Upper lobe of left lung (tissue), 4 donors: ENCODE measurements at regions not wholly inside any gene's neighbourhood (a gene's known extent, or its start where the extent isn't known, plus 50 kb on each side); places are given as distances from the start of the nearest gene placed in this dataset.

Experiments used
- EP300 ChIP-seq, 4 donors: sonication (generic); formaldehyde crosslinking; IDR thresholded peaks; one replicate each; pipeline ENCODE4 v1.5.1; 2017; ENCODE audit warnings: antibody characterized with exemption in 4 of 4, control low read depth in 2 of 4
- POLR2AphosphoS5 ChIP-seq, 2 donors: sonication (generic); formaldehyde crosslinking; IDR thresholded peaks; one replicate each; pipeline ENCODE4 v1.5.1; 2017; ENCODE audit warnings: antibody characterized with exemption in 2 of 2

DNA sequence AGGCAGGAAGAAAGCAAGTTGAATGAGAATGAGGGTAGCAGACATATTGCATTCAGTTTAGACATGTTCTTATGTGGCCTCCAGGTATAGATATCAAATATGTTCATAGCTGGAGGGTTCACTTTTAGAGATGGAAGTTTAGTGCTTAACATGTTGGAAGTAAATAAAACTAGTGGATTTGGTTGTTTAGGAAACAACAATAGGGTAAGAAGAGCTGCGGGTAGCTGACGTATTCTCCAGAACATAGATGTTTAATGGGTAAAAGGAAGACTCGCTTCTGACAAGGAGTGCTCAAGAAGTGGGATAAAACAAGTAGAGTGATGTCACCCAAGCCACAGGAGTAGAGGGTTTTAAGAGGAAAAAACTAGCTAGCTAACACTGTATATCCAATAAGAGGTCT is 128.4 kb upstream of the COL21A1 start:
- no peak for TF ChIP-seq POLR2AphosphoS5 (IDR thresholded peaks at IDR 0.05)
- no peak for TF ChIP-seq EP300 (IDR thresholded peaks at IDR 0.05)
